ENCODE measurements at regions not wholly inside any gene's neighbourhood (a gene's known extent, or its start where the extent isn't known, plus 50 kb on each side); places are given as distances from the start of the nearest gene placed in this dataset.
"Not testable (repeated sequence)": the region's sequence is repeated elsewhere in the genome, so short reads cannot be mapped to it uniquely, and the experiment has no call there.

DNA sequence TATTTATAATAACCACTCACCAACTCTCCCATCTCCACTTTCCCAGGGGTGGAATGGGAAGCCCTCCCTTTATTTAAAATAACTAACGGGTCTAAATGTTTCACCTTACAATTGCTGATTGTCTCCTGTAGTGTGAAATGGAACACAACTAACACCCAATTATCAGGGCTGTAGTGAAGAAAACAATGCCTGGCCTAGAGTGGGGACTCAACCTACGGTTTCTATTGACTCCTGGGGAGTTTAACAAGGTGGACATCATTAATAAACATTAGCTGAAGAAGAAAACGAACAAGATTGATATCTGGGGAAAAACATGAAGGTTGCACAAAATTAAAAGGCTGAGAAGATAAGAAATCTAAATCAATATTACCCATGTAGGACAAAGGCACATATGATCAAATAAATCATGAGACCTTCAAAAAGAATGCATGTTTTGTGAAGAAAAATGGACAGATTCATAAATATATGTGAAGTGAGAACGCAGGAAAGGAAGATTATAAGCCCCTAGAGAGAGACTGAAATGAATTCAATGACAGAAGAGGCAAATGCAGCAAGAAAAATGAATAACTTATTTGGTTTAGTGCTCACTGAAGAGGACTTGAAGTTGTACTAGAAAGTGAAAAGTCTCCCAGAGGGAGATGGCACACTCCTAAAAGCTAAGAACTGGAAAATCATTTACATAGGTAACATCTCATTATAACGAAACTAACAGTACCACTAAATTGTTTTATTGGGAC lies 593.0 kb upstream of the AADAT start:
- no peak for DNase-seq

DNA sequence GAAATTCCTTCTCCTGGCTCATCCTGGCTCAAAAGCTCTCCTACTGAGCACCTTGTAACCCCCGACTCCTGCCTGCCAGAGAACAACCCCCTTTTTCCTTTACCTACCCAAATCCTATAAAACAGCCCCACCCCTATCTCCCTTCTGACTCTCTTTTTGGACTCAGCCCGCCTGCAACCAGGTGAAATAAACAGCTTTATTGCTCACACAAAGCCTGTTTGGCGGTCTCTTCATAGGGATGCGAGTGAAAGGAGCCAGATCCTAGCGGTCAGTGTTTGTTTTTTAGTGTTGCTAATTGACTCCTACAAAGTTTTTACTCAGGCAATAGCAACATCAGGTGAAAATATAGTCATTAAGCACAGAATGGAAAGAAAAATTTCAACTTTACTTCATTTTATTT lies 592.3 kb upstream of the AADAT start:
- not testable (repeated sequence) for DNase-seq

DNA sequence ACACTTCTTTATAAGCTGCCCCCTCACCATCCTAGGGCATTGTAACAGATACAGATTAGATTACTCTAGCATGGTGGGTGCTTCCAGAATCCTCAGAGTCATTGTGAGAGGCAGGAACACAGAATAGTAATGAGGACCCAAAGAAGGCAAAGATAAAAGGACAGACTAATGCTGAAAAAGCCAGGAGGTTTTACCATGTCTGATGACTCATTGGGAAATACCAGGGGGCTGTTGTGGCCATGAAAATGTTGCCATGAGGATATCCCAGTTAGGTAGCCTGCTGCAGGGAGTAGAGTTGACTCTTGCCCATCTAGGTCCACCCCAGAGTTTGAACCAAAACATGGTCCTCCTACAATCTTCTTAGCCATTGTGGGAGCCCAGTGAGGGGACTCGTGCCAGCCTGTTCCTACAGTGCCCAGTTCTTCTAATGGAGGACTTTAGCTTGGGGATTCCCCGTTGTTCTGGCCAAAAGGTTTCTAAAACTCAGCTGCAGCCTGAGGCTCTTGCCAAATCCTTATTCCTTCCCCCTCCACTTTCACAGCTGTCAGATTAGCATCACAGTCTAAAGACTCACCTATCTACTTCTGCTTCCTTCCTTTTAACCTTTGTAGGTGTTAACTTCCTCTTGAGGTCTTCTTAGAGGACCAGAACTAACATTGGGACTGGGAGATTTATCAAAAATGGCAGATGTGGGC lies 586.0 kb upstream of the AADAT start:
- no peak for DNase-seq

DNA sequence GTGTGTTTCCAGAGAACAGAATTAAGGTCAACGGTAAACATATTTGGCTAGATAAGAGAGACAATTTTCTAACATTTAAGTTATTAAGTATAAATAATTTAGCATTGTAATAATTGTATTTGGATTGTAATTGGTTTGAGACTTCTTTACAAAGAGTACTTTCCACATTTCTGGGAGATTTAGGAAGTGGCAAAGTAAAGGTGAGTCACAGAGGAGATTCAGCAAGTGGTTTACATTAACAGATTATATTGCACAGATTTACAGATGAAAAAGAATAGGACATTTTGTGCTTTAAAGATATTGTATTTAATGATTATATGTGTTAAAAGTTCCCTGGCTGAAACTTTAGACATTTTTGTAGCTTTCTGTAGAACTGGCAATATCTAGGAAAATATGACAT lies 584.4 kb upstream of the AADAT start:
- DNase-seq, result no peak

DNA sequence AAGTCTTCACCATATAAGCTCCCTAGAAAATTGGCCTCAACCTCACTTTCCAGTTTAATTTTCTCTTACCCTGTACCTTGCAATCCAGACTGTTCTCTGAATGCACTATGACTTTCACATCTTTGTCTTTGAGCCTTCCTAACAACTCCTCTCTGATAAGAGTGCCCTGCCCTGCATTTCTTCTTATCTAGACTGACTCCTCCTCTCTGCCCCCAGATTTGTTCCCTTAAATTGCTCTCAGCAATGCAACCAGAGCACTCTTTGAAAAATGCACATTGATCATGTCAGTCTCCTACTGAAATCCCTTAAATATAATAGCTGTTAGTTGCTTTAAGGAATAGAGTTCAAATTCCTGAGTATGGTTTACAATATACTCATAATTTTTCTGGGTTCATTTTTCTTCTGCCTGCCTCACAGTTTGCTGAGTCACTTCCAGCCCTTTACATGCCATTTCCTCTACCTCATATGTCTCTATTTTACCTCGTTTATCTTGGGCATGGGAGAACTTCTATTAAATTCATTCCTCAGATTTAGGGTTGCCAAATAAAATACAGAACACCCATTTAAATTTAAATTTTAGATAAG lies 582.7 kb upstream of the AADAT start:
- DNase-seq, result no peak

DNA sequence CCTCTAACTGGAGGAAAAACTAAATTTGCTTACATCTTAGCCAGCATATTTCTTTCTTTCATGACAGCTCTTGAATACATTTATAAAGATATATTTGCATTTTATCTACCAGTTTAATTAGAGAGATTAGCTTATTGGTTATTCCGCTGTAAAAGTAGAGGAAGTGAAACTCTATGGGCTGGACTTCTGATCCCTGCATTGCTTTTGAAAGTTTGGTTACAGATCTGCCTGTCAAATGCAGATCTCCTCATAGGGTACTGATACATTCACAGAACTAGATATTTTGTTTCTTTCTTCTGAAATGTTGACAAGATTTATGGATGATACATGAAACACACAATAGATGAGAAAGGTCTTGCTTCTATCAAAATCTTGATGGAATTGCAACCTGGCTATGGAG lies 581.4 kb upstream of the AADAT start:
- no peak for DNase-seq

DNA sequence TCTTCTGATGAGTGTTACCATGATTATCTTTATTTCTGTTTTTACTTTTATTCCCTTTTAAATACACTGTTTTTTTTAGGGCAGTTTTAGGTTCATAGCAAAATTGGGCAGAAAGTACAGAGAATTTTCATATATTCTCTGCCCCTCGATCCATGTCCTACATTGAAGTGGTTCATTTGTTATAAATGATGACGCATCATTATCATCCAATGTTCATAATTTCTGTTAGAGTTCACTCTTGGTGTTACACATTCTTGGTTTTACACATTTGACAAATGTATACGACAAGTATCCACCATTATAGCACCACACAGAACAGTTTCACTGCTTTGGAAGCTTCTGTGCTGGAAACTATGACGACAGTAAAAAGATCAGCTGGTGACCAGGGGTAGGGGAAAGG lies 578.1 kb upstream of the AADAT start:
- DNase-seq, result no peak

DNA sequence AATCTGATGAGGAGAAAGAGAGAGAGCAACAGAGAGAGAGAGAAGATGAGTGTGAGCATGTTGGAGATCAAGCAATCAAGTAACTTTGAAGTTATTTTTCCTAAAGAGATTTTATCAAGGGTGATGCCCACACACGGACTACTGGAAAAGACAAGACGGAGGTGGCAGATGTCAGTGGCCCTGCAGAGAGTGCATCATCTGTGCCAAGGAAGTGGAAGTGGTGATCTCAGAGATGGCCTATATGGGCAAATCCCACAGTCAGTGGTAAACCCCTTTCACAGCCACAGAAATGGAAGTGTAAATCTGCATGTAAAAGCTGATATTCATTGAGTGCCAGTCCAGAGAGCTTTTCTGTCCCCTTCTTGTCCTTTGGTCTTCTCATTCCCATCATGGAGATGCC lies 577.2 kb upstream of the AADAT start:
- no peak for DNase-seq

DNA sequence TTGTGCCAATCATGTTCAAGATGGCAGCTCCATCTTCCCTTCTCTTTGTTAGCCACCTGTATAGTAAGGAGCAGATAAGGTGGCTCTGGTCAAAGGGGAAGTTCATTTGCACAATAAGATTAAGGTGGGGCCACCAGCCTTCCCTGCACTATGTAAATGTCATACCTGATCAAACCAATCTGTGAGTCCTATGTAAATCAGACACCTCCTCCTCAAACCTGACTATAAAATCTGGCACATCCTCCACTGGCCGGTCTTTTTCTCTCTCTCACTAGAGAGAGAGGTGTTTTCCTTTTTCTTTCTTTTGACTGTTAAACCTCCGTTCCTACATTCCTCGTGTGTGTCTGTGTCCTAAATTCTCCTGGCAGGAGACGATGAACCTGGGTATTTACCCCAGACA lies 572.5 kb upstream of the AADAT start:
- DNase-seq, result no peak

DNA sequence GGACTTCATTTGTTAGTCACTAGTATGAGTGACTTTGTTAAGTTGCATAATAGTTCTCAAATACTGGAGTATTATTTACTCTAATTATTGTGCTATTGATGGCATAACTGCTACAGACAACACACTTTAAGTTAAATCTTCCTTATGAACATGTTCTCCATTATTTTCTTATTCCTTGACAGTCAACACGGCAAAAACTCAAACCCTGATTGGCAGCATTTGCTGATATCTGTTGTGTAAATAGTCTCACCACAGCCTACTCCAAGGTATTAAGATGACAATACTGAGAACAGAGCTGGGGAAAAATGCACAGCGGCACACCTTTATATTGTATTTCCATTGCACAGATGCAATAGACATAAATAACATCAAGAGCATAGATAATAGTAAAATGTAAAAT lies 568.0 kb upstream of the AADAT start:
- DNase-seq, result no peak

DNA sequence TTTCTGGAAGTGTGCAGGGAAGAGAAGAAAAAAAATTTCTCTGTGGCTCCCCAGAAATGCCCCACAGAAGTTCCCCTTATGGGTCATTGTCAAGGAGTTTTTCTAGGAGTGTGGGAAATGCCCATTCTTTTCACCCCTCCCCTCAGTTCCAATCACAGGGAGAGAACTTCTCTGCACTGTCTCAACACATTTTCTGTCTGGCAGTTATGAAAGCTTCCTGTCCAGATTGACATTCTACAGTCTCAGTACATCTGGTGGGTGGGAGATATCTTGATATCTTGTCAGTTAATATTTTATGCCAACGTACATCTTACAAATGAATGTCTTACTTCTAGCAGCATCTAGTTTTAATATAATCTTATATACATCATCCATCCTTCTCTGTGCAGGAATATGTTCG lies 566.8 kb upstream of the AADAT start:
- no peak for DNase-seq

DNA sequence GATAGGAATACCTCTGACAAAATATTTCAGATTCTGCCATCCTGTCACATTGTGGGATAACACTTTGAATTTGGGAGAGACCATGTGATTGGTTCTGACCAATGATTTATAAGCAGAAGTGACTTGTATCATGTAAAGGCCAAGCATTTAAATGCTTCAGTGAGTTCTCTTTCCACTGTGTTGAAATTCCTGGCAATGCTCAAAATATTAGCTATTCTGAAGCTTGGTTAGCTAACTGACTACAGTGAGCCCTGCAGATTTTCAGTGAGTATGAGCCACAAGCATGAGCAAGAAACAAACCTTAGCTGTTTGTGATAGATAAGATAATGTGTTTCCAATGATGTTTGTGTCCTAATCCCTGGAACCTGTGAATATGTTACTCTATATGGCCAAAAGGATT lies 562.8 kb upstream of the AADAT start:
- no peak for DNase-seq

DNA sequence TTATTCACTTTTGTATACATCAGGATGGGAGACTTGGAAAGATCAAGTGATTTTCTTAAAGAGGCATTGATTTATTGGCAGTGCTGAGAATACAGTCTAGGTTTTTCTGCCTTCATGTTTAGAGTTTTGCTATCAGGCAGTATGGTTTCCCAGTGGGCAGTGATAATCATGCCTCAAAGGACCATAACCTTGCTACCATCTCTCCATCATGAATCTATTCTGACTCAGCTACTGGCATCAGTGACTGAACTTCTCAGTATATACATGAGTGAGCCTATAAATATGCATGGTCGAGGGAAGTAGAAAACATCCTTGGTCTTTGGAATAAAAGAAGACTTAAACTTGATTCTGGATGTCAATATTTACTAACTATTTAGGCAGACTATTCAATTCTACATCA lies 562.0 kb upstream of the AADAT start:
- no peak for DNase-seq

DNA sequence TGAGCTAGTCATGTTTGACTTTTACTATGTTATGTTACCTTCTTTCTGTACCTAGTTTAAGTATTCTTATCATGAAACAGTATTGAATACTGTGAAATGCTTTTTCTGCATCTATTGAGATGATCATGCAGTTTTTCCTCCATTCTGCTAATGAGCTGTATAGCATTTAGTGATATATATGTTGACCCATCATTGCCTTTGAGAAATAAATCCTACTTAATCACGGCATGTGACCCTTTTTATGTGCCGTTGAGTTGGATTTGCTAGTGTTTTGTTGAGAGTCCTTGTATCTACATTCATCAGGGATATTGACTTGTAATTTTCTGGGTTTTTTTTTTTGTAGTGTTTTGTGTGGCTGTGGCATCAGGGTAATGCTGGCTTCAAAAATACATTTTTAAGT lies 537.7 kb upstream of the AADAT start:
- DNase-seq, result no peak

DNA sequence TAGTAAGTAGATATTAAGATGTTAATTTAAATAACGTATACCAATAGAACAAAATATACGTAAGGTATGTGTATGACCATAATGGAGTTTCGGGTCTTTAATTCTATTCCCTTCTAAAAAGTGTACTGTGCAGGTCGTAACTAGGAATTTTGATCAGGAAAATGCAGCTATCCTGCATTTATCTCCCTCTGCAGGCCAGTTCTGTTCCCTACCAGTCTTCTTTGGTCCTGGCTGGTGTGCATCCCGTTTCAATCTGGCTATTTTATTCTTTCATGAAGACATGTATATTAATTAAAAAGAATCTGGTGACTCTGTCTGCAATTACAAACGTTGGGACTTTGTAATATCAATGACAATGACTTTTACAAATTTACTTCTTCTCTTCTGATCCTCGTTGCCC lies 534.1 kb upstream of the AADAT start:
- DNase-seq, result no peak

DNA sequence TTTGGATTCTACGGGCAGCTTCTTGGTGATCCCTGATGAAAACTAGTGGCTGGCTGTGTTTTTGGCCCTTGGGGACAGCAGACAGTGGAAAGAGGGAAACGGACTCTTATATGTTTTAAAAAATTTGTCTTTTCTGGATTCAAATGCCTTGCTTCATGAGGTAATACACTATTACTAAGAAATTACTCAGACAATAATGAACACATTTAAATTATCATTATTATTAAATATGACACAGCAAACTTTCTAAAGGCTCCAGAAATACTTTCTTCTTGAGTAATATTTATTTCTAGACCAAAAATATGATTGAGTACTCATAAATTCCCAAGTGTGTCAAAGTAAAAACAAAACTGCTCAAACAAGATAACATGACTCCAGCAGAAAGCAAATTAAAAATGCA lies 520.7 kb upstream of the AADAT start:
- DNase-seq, result no peak

DNA sequence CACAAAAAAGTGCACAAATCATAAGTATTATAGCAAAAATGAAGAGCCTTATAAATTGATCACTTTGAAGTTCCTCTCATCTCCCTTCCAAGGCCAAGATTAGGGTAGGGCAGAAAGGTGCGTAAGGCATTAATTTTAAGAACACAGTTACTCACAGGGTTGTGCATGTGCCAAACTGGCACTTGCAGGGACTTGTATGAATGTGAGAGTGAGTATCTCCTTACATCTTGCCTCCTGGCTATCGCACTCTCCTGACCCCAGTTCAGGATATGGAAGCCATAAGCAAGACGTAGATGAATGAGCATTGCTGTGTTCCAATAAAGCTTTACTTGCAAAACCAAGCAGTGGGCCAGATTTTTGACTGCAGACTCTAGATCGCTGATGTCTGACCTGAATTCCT lies 510.1 kb upstream of the AADAT start:
- DNase-seq, result no peak

DNA sequence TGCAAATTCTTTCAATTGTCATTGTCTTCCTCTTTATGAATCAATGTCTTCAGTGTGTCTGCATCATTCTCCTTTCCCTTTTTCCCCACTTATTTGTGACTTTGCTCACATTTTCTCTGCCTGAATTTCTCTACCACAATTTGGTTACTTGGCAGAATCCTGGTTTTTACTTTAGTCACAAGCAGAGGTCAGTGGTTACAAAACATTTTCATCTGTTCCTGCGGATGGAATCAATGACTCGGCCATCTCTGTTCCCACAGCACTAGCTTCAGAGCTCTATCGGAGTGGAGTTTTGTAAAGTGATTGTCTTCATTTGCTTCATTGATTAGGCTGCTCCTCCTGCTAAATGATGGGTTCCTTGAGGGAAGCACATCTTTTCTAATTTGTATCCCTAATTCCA lies 501.3 kb upstream of the AADAT start:
- DNase-seq, result no peak

DNA sequence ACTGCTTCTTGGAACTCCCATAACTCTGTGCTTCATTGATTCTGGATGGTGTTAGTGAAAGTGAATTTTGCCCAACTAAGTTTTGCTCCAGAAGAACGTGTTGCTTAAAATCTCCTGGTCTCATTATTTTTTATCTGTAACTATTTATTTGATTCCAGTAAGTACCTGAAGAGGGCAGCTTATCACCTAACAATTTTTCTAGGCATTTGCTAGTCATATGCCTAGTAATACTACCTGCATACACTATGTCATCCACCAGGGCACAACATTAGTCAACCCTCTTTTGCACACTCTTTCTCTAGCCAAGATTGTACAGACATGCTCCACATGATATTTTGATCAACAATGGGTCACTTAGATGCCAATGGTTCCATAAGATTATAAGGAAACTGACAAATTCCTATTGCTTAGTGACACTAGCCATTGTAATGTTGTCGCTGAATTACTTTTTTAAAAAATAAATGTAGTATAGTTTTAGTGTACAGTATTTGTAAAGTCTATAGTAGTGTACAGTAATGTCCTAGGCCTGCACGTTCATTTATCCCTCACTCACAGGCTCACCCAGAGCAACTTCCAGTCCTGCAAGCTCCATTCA lies 499.9 kb upstream of the AADAT start:
- no peak for DNase-seq

DNA sequence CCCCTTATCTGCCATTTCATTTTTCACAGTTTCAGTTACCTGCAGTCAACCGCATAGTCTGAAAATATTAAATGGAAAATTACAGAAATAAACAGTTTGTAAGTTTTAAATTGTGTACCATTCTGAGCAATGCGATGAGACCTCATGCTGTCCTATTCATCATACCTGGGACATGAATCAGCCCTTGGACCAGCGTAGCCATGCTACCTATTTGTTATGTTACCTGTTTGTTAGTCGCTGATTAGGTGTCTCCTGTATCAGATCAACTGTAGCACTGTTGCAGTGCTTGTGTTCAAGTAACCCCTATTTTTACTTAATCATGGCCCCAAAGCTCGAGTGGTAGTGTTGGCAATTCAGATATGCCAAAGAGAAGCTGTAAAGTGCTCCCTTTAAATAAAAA lies 492.2 kb upstream of the AADAT start:
- no peak for DNase-seq

DNA sequence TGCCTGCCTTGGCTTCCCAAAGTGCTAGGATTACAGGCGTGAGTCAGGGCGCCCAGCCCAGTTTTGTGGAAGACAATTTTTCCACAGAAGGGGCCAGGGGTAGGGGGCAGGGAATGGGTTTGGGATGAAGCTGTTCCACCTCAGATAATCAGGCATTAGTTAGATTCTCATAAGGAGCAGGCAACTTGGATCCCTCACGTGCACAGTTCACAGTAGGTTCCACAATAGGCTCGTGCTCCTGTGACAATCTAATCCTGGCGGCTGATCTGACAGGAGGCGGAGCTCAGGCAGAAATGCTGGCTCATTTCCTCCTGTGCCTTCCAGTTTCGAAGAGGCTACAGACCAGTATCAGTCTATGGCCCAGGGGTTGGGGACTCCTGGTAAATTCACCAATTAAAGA lies 491.6 kb upstream of the AADAT start:
- DNase-seq, result no peak

DNA sequence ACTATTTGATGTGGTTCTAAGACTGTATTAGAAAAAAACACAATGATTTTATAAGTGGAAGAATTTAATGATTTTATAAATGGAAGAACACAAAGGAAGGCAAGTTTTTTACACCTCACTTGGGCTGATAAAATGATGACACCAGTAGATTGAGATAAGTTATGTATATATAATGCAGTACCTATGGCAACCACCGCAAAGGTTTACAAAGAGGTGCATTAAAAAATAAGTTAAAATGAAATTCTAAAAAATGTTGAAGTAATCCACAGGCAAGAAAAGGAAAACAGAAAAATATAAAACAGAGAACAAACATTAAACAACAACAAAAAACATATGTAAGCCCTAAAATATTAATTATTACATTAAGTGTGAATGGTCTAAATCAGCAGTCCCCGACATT lies 490.9 kb upstream of the AADAT start:
- no peak for DNase-seq

DNA sequence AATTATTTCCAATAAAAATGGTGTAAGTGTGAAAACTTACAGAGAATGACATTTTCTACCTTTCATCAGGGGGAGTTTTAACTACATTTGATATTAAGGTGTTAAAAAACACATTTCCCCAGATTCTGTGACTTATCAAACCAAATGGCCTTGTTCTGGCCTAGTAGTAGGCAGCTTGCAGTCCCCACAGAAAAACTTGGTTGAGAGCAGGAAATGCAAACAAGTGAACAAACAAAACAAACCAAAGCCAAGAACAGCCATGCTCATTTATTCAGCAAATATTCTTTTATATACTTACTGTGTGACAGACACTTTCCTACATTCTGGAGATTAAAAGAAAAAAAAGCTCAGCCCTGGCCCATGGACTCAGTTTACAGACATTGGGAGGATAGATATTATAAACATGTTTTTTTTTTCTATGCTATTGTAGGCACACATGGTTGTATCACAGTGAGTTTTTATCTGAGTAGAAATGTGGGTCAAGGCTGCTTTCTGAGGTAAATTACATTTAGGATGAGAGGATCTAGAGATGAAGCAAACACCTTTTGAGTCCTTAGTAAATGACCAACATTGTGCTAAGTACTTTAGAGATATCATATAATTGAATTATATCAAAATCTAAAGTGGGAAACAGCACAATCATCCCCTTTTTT lies 449.2 kb upstream of the AADAT start:
- no peak for DNase-seq
